HG03439 (cell line): ENCODE measurements at regions not wholly inside any gene's neighbourhood (a gene's known extent, or its start where the extent isn't known, plus 50 kb on each side); places are given as distances from the start of the nearest gene placed in this dataset.

ENCODE experiments used
- ATAC-seq: cut with Tn5 transposase; IDR thresholded peaks from one replicate; pipeline ENCODE4 v1.9.1; 2021; ENCODE audit warnings: mild to moderate bottlenecking, moderate library complexity; ENCODE audit not compliant: unreplicated experiment

GRCh38 chr4:16377887-16378286 is 151.6 kb upstream of the TAPT1 start:
- ATAC-seq, result no peak

- no peak for ATAC-seq
These were observed 138.8 kb upstream of the TAPT1 start for GRCh38 chr4:16365036-16365569.

- no peak for ATAC-seq
These were observed 134.5 kb upstream of the TAPT1 start for GRCh38 chr4:16360694-16361262.

GRCh38 chr4:16353165-16353564 is 126.9 kb upstream of the TAPT1 start:
- no peak for ATAC-seq

- no peak for ATAC-seq
These were observed 124.9 kb upstream of the TAPT1 start for GRCh38 chr4:16351161-16351560.

- no peak for ATAC-seq
These were observed 118.6 kb upstream of the TAPT1 start for GRCh38 chr4:16344853-16345252.

- ATAC-seq, result no peak
These were observed 111.7 kb upstream of the TAPT1 start for GRCh38 chr4:16337936-16338335.

- ATAC-seq, result no peak
These were observed 108.3 kb upstream of the TAPT1 start for GRCh38 chr4:16334601-16335000.

- no peak for ATAC-seq
These were observed 103.5 kb upstream of the TAPT1 start for GRCh38 chr4:16329797-16330134.

- no peak for ATAC-seq
These were observed 103.0 kb upstream of the TAPT1 start for GRCh38 chr4:16329125-16329796.

GRCh38 chr4:16322183-16322582 is 95.9 kb upstream of the TAPT1 start:
- ATAC-seq, result no peak

GRCh38 chr4:16315456-16315855 is 89.2 kb upstream of the TAPT1 start:
- ATAC-seq, result no peak

- ATAC-seq, result no peak
These were observed 84.3 kb upstream of the TAPT1 start for GRCh38 chr4:16310606-16311005.

GRCh38 chr4:16302648-16303047 is 76.4 kb upstream of the TAPT1 start:
- no peak for ATAC-seq

- no peak for ATAC-seq
These were observed 70.7 kb upstream of the TAPT1 start for GRCh38 chr4:16297003-16297402.

GRCh38 chr4:16294455-16294854 is 68.2 kb upstream of the TAPT1 start:
- ATAC-seq, result no peak

GRCh38 chr4:16293210-16293838 is 67.1 kb upstream of the TAPT1 start:
- no peak for ATAC-seq

GRCh38 chr4:16292585-16292984 is 66.3 kb upstream of the TAPT1 start:
- ATAC-seq, result no peak

- ATAC-seq, result no peak
These were observed 64.6 kb upstream of the TAPT1 start for GRCh38 chr4:16290681-16291420.

GRCh38 chr4:16289897-16290554 is 63.8 kb upstream of the TAPT1 start:
- ATAC-seq, result no peak

- ATAC-seq, result no peak
These were observed 57.8 kb upstream of the TAPT1 start for GRCh38 chr4:16284050-16284449.
